ENCODE measurements at regions not wholly inside any gene's neighbourhood (a gene's known extent, or its start where the extent isn't known, plus 50 kb on each side); places are given as distances from the start of the nearest gene placed in this dataset.

- DNase-seq: no peak
- no peaks in the 10 kb centered on the region for H3K27me3 ChIP-seq
- H3K36me3 ChIP-seq: no peaks in the 10 kb centered on the region
- intact Hi-C loops (cut with DNase I; ENCODE audit: low total_unique reads): no loop called here
- H3K4me3 ChIP-seq: no peak overlapping the region
- no peak overlapping the region for H3K27ac ChIP-seq
- in situ Hi-C loops (cut with MboI; ENCODE audit: low pct_ligation_motif_present in 1 of 4, low pct_unique_long_range_greater_than_20kb in 1 of 4, low sequenced_read_pairs in 3 of 4): no loop called here
- H3K9me3 ChIP-seq: no peaks in the 10 kb centered on the region
- no peak for TF ChIP-seq CTCF (IDR thresholded peaks at IDR 0.05)
- TF ChIP-seq POLR2AphosphoS5 (IDR thresholded peaks at IDR 0.05): no peak
- no peak for TF ChIP-seq POLR2A (IDR thresholded peaks at IDR 0.05)
- TF ChIP-seq EP300 (IDR thresholded peaks at IDR 0.05; ENCODE audit: low read depth): no peak
- H3K4me1 ChIP-seq: no peaks in the 10 kb centered on the region
- WGBS, 2 donors (ENCODE audit: low coverage in 1 of 2): 51 to 54% methylated on average over 2 to 6 of the region's 6 CpGs
Observed at GRCh38 chr18:41532344-41533086, 422.5 kb upstream of the PIK3C3 start.

- no peak for DNase-seq
- in situ Hi-C loops (cut with MboI; ENCODE audit: low pct_ligation_motif_present in 1 of 4, low pct_unique_long_range_greater_than_20kb in 1 of 4, low sequenced_read_pairs in 3 of 4) (no loop called here), intact Hi-C loops (cut with DNase I; ENCODE audit: low total_unique reads) (no loop called here)
- H3K4me3 ChIP-seq: no peak overlapping the region
- H3K9me3 ChIP-seq: no peaks in the 10 kb centered on the region
- H3K27ac ChIP-seq: no peak overlapping the region
- WGBS, 2 donors (ENCODE audit: low coverage in 1 of 2): 91 to 98% methylated on average over 1 of the region's 1 CpG
- H3K36me3 ChIP-seq: no peaks in the 10 kb centered on the region
- no peaks in the 10 kb centered on the region for H3K4me1 ChIP-seq
- TF ChIP-seq EP300 (IDR thresholded peaks at IDR 0.05; ENCODE audit: low read depth) (no peak), CTCF (IDR thresholded peaks at IDR 0.05) (no peak), POLR2AphosphoS5 (IDR thresholded peaks at IDR 0.05) (no peak), POLR2A (IDR thresholded peaks at IDR 0.05) (no peak)
- no peaks in the 10 kb centered on the region for H3K27me3 ChIP-seq
Observed at GRCh38 chr18:41530970-41531369, 424.1 kb upstream of the PIK3C3 start.

GRCh38 chr18:41529093-41529492 is 425.9 kb upstream of the PIK3C3 start:
- H3K4me3 ChIP-seq: no peak overlapping the region
- TF ChIP-seq CTCF (IDR thresholded peaks at IDR 0.05): no peak
- no peak for TF ChIP-seq POLR2AphosphoS5 (IDR thresholded peaks at IDR 0.05)
- TF ChIP-seq EP300 (IDR thresholded peaks at IDR 0.05; ENCODE audit: low read depth): no peak
- TF ChIP-seq POLR2A (IDR thresholded peaks at IDR 0.05): no peak
- in situ Hi-C loops (cut with MboI; ENCODE audit: low pct_ligation_motif_present in 1 of 4, low pct_unique_long_range_greater_than_20kb in 1 of 4, low sequenced_read_pairs in 3 of 4) (no loop called here), intact Hi-C loops (cut with DNase I; ENCODE audit: low total_unique reads) (no loop called here)
- no peaks in the 10 kb centered on the region for H3K27me3 ChIP-seq
- no peak overlapping the region for H3K27ac ChIP-seq
- no peak for DNase-seq
- no peaks in the 10 kb centered on the region for H3K9me3 ChIP-seq
- no peaks in the 10 kb centered on the region for H3K4me1 ChIP-seq
- 84 to 93% methylated on average over 1 to 2 of the region's 2 CpGs for WGBS, 2 donors (ENCODE audit: low coverage in 1 of 2)
- H3K36me3 ChIP-seq: no peaks in the 10 kb centered on the region

- intact Hi-C loops (cut with DNase I; ENCODE audit: low total_unique reads): no loop called here
Observed at GRCh38 chr18:41526054-41526453, 429.0 kb upstream of the PIK3C3 start.

More at GRCh38 chr18:41526054-41526453, 429.0 kb upstream of the PIK3C3 start:
- TF ChIP-seq POLR2A (IDR thresholded peaks at IDR 0.05) (no peak), POLR2AphosphoS5 (IDR thresholded peaks at IDR 0.05) (no peak), EP300 (IDR thresholded peaks at IDR 0.05; ENCODE audit: low read depth) (no peak)
- no peak for DNase-seq
- no peaks in the 10 kb centered on the region for H3K9me3 ChIP-seq
- WGBS, 2 donors (ENCODE audit: low coverage in 1 of 2): 31 to 78% methylated on average over 1 of the region's 1 CpG
- no peak overlapping the region for H3K27ac ChIP-seq
- H3K36me3 ChIP-seq: no peaks in the 10 kb centered on the region
- in situ Hi-C loops (cut with MboI; ENCODE audit: low pct_ligation_motif_present in 1 of 4, low pct_unique_long_range_greater_than_20kb in 1 of 4, low sequenced_read_pairs in 3 of 4): no loop called here
- no peak overlapping the region for H3K4me3 ChIP-seq
- H3K27me3 ChIP-seq: no peaks in the 10 kb centered on the region
- H3K4me1 ChIP-seq: no peaks in the 10 kb centered on the region
